PC-3 (cell line): ENCODE measurements at regions not wholly inside any gene's neighbourhood (a gene's known extent, or its start where the extent isn't known, plus 50 kb on each side); places are given as distances from the start of the nearest gene placed in this dataset.

ENCODE experiments used
- EZH2phosphoT487 ChIP-seq: fragments of 300-600 bp; sonication (generic); IDR thresholded peaks from 2 replicates; pipeline ENCODE4 v1.6.1; 2018; ENCODE audit warnings: mild to moderate bottlenecking, antibody characterized with exemption, low read length, borderline replicate concordance
- TF ChIP-seq, protein P1 (sequence below): fragments of 300-600 bp; sonication (generic); conservative IDR thresholded peaks from 2 replicates; pipeline ENCODE4 v1.5.1; 2017; ENCODE audit warnings: antibody characterized with exemption, low read depth, mild to moderate bottlenecking, low read length

DNA sequence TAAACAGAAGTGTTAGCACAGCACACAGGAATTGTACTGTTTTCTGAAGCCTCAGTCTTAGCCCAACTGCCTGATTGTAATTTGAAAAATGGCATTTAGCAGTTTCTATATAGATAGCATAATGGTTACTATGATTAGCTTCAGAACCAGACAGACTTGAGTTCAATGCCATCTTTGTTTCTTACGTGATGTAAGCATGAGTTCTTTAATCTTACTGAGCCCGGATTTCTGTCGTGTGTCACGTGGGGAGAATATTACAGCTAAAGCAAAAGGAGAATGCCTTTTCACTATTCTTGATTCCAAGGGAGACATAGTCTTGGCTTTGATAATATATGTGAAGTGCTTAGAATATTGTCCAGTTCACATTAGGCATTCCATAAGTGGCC is 407.3 kb downstream of the STIM2 start:
- TF ChIP-seq EZH2phosphoT487 = no peak
- TF ChIP-seq, protein P1, sequence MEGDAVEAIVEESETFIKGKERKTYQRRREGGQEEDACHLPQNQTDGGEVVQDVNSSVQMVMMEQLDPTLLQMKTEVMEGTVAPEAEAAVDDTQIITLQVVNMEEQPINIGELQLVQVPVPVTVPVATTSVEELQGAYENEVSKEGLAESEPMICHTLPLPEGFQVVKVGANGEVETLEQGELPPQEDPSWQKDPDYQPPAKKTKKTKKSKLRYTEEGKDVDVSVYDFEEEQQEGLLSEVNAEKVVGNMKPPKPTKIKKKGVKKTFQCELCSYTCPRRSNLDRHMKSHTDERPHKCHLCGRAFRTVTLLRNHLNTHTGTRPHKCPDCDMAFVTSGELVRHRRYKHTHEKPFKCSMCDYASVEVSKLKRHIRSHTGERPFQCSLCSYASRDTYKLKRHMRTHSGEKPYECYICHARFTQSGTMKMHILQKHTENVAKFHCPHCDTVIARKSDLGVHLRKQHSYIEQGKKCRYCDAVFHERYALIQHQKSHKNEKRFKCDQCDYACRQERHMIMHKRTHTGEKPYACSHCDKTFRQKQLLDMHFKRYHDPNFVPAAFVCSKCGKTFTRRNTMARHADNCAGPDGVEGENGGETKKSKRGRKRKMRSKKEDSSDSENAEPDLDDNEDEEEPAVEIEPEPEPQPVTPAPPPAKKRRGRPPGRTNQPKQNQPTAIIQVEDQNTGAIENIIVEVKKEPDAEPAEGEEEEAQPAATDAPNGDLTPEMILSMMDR = no peak
